ENCODE measurements at regions not wholly inside any gene's neighbourhood (a gene's known extent, or its start where the extent isn't known, plus 50 kb on each side); places are given as distances from the start of the nearest gene placed in this dataset.

GRCh38 chr12:131194166-131194565, 240.5 kb downstream of the ADGRD1 start (continued):
- TF ChIP-seq ZNF143 (CRISPR knock-in tag; IDR thresholded peaks at IDR 0.05) (peak; percentile 88), ZNF740 (CRISPR knock-in tag; IDR thresholded peaks at IDR 0.05) (no peak), ZNF740 (tag; IDR thresholded peaks at IDR 0.05) (no peak), ZNF354B (CRISPR knock-in tag; IDR thresholded peaks at IDR 0.05) (no peak), PTRF (tag; IDR thresholded peaks at IDR 0.05) (no peak), PCBP1 (IDR thresholded peaks at IDR 0.05; ENCODE audit: low read depth, low read length, poor library complexity, severe bottlenecking) (no peak), PRDM10 (IDR thresholded peaks at IDR 0.05; ENCODE audit: partially characterized antibody) (peak; percentile 69), ZNF766 (CRISPR knock-in tag; conservative IDR thresholded peaks at IDR 0.05) (no peak), MEF2D (tag; conservative IDR thresholded peaks at IDR 0.05; ENCODE audit: low read depth) (peak; percentile 61; the same call in 1 of the 2 replicates), HEY1 (CRISPR knock-in tag; IDR thresholded peaks at IDR 0.05; ENCODE audit: borderline replicate concordance) (no peak), LEF1 (IDR thresholded peaks at IDR 0.05) (no peak), XRCC5 (IDR thresholded peaks at IDR 0.05; ENCODE audit: low read depth, low read length) (no peak), RB1 (IDR thresholded peaks at IDR 0.05; ENCODE audit: low read depth) (no peak), THAP7 (CRISPR knock-in tag; IDR thresholded peaks at IDR 0.05) (no peak), NFIX (CRISPR knock-in tag; IDR thresholded peaks at IDR 0.05; ENCODE audit: low read depth) (no peak), ZNF444 (CRISPR knock-in tag; IDR thresholded peaks at IDR 0.05) (no peak), ZFP1 (CRISPR knock-in tag; IDR thresholded peaks at IDR 0.05) (no peak), ARNT (IDR thresholded peaks at IDR 0.05) (0 out of 4 replicates have a peak, but pooled peaks of 1 of the 2 experiments have one; percentile 35), FOS (IDR thresholded peaks at IDR 0.05; ENCODE audit: extremely low read depth, insufficient read length) (peak; percentile 87), MBD1 (CRISPR knock-in tag; IDR thresholded peaks at IDR 0.05) (no peak), TAF7 (tag; IDR thresholded peaks at IDR 0.05) (peak; percentile 77), DIDO1 (tag; IDR thresholded peaks at IDR 0.05; ENCODE audit: low read depth) (peak; percentile 67; the same call in 1 of the 2 replicates), ZNF133 (CRISPR knock-in tag; IDR thresholded peaks at IDR 0.05) (no peak)
